ENCODE measurements at regions not wholly inside any gene's neighbourhood (a gene's known extent, or its start where the extent isn't known, plus 50 kb on each side); places are given as distances from the start of the nearest gene placed in this dataset.

GRCh38 chr22:49191506-49191980, 636.1 kb downstream of the BRD1 start:
- no peak for TF ChIP-seq CTCF (IDR thresholded peaks at IDR 0.05; ENCODE audit: insufficient read depth, low read length)
- no peak for TF ChIP-seq SPI1 (IDR thresholded peaks at IDR 0.05; ENCODE audit: borderline replicate concordance, low read depth)
- no peak for TF ChIP-seq GABPA (IDR thresholded peaks at IDR 0.05; ENCODE audit: low read depth)
- TF ChIP-seq REST (IDR thresholded peaks at IDR 0.05; ENCODE audit: insufficient replicate concordance, low read depth): no peak

Measured in HL-60 (cell line).